ENCODE measurements at regions not wholly inside any gene's neighbourhood (a gene's known extent, or its start where the extent isn't known, plus 50 kb on each side); places are given as distances from the start of the nearest gene placed in this dataset.

DNA sequence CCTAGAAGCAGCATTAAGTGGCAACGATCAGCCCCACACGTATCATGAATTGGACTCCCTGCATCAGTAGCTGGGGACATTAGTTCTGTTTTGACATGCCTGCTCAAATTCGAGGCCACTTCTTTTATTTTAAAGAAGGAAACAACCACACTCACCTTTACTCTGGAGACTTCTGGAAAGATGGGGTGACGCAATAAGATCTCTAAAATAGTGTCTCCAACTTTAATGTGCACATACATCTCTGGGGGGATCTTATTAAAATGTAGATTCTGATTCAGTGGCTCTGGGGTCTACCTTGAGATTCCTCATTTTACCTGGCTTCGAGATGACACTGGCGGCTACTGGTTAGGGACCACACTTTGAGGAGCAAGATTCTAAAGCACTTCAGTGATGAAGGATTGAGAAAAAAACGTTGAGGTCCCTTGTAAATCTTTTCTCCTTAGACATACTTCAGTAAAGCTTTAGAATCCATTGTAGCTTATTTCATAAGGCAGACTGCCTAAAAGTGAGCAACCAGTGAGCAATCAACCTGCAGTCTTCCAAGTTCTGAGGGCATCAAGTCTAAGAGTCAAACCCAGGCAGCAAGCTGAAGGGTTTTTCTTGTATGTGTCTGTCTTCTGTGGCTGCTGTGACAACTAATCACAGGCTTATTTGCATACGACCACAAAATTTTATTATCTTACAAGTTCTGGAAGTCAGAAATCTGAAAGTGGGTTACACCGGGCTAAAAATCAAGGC lies 718.6 kb upstream of the TBX3 start:
- no peak for TF ChIP-seq CTCF (IDR thresholded peaks at IDR 0.05; ENCODE audit: poor library complexity, severe bottlenecking)
- no peak for TF ChIP-seq EP300 (conservative IDR thresholded peaks at IDR 0.05; ENCODE audit: poor library complexity, severe bottlenecking)
